ENCODE measurements at regions not wholly inside any gene's neighbourhood (a gene's known extent, or its start where the extent isn't known, plus 50 kb on each side); places are given as distances from the start of the nearest gene placed in this dataset.

DNA sequence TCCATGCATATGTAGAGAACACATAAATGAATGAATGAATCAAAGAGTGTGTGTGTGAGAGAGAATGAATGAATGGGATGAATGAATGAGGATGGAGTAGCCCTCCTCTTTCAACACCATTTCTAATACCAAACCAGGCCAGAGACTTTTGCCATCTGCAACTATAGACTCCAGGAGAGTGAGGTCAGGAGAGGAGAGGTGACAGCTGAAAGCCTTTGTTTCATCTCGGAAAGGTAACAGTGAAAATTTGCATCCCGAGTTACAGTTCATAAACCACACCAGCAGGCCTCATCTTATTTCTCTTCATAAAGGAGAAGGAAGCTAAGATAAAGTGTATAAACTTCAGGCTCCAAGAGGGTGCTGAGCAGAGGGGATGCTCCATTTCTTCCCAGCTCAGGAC, 255.3 kb upstream of the KLF4 start:
- Histone ChIP-seq H3K36me3 (no peaks in the 10 kb centered on the region), H3K4me3 (no peak overlapping the region), H3K27me3 (no peaks in the 10 kb centered on the region), H3K9me3 (no peaks in the 10 kb centered on the region), H3K4me1 (peaks cover 13 to 28% (median 21%) of the 10 kb centered on the region in 4 donors), H3K27ac (replicated peaks in 1 of 4) (no peak overlapping the region)
- intact Hi-C loops (cut with DNase I): no loop called here
- 100% methylated on average over 2 of the region's 2 CpGs for WGBS
- TF ChIP-seq, protein P1, sequence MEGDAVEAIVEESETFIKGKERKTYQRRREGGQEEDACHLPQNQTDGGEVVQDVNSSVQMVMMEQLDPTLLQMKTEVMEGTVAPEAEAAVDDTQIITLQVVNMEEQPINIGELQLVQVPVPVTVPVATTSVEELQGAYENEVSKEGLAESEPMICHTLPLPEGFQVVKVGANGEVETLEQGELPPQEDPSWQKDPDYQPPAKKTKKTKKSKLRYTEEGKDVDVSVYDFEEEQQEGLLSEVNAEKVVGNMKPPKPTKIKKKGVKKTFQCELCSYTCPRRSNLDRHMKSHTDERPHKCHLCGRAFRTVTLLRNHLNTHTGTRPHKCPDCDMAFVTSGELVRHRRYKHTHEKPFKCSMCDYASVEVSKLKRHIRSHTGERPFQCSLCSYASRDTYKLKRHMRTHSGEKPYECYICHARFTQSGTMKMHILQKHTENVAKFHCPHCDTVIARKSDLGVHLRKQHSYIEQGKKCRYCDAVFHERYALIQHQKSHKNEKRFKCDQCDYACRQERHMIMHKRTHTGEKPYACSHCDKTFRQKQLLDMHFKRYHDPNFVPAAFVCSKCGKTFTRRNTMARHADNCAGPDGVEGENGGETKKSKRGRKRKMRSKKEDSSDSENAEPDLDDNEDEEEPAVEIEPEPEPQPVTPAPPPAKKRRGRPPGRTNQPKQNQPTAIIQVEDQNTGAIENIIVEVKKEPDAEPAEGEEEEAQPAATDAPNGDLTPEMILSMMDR (IDR thresholded peaks at IDR 0.05): no peak
- TF ChIP-seq POLR2AphosphoS5 (IDR thresholded peaks at IDR 0.05): no peak
- no peak for TF ChIP-seq EP300 (IDR thresholded peaks at IDR 0.05)
- no peak for TF ChIP-seq POLR2A (IDR thresholded peaks at IDR 0.05; ENCODE audit: low read depth)
- DNase-seq (ENCODE audit: extremely low spot score): no peak

DNA sequence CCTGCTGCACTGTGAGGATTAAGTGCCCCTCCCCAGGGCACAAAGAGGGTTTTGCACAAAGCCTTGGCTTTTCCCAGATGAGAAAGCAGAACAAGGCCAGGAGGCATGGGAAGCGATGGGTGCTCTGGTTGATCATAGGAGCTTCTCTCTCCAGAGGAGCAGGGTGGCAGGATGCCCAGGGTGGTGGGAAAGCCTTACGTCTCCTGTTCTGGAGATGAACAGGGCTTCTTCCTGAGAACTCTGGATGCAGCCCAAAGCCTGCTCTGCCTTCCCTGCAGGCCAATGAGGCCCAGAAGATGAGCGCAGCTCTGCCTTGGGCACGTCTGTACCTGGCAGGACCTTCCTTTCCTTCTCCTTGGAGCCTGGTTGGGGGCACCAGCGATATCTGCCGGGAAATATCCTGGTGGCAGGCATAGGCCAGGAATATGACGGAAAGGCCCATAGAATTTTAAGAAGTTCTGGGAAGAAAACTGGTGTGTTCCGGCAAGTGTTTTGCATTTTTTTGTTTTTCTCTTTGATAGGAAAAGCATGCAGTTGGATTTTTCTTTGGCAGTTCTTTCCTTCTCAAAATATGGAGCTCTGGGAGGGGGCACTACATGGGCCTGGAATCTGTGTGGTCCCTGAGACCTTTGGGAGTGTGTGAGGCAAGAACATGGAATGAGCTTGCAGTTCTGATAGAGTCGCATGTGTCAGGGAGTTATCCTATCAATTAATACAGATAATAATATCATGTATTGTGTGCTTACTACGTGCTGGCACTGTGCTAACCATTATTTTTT, 253.2 kb upstream of the KLF4 start:
- Histone ChIP-seq H3K27me3 (no peaks in the 10 kb centered on the region), H3K27ac (replicated peaks in 1 of 4) (no peak overlapping the region), H3K4me1 (peaks cover 7 to 29% (median 28%) of the 10 kb centered on the region in 4 donors), H3K4me3 (no peak overlapping the region), H3K36me3 (no peaks in the 10 kb centered on the region), H3K9me3 (no peaks in the 10 kb centered on the region)
- intact Hi-C loops (cut with DNase I): no loop called here
- WGBS: 95% methylated on average over 10 of the region's 10 CpGs
- DNase-seq (ENCODE audit: extremely low spot score): no peak
- TF ChIP-seq POLR2AphosphoS5 (IDR thresholded peaks at IDR 0.05): no peak
- TF ChIP-seq POLR2A (IDR thresholded peaks at IDR 0.05; ENCODE audit: low read depth): no peak
- TF ChIP-seq EP300 (IDR thresholded peaks at IDR 0.05): no peak
- TF ChIP-seq, protein P1 (IDR thresholded peaks at IDR 0.05): no peak

DNA sequence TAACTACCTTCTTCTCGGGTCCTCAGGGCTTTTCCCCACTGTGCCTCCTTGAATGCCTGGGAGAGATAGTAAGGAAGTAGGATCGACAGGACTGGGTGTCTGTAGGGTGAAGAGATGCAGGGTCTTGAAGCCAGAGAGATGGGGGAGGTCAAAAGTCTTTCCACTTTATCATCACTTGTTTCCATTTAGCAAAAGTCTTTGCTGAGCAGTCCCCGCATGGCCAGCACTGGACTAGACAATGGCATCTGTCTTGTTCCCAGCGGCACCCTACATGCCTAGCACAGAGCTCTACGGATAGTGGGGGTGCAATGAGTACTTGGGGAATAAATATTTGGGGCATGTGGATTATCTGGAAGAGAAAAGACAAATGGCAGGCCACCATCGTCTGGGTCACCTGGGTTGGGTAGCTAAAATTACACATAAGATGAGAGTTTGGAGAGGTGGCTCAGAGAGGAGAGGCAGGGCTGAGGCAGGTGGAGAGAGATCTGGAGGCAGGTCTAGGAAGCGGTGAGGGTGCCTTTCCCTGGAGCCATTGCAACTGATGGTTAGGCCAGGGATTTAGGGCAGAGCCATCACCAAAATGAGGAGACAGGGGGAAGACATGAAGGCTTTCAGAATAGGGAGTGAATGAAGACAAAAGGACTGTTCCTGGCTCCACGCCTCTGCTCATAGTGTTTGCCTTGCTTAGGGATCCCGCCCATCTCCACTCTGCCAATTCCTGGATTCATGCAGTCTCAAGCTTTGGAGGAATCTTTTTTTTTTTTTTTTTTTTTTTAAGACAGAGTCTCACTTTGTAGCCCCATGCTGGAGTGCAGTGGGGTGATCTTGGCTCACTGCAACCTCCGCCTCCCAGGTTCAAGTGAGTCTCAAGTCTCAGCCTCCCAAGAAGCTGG, 250.8 kb upstream of the KLF4 start:
- H3K9me3 ChIP-seq: no peaks in the 10 kb centered on the region
- no peak for DNase-seq (ENCODE audit: extremely low spot score)
- 73% methylated on average over 10 of the region's 10 CpGs for WGBS
- H3K27ac ChIP-seq (replicated peaks in 1 of 4): peak overlapping the region; percentile 58 to 74 (median 62)
- intact Hi-C loops (cut with DNase I): no loop called here
- TF ChIP-seq EP300 (IDR thresholded peaks at IDR 0.05) (no peak), POLR2AphosphoS5 (IDR thresholded peaks at IDR 0.05) (no peak), POLR2A (IDR thresholded peaks at IDR 0.05; ENCODE audit: low read depth) (no peak)
- TF ChIP-seq, protein P1 (IDR thresholded peaks at IDR 0.05): no peak
- no peak overlapping the region for H3K4me3 ChIP-seq
- H3K4me1 ChIP-seq: peaks cover 7 to 35% (median 35%) of the 10 kb centered on the region in 4 donors
- no peaks in the 10 kb centered on the region for H3K27me3 ChIP-seq
- H3K36me3 ChIP-seq: no peaks in the 10 kb centered on the region

DNA sequence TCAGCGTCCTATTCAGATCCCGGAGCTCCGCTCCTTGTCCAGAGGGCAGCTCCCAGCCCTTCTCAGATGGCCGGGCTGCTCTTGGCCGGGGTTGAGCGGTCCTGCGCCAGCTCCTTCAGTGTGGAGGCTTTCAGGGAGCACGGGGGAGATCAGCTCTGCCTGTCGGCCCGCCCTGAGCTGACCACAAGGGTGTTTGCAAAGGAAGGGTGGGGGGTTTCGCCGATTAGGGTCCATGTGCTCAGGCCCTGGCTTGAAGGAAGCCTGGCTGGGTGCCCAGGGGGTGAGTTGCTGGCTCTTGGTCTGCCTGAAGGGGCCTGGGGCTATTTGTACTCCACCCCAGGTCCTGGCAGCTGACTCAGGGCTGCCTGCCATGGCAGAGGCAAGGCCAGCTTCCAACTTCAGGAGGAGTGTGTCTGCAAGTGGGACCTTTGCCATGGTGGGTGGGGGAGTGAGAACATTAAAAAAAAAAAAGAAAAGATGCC, 250.1 kb upstream of the KLF4 start:
- Histone ChIP-seq H3K9me3 (no peaks in the 10 kb centered on the region), H3K4me1 (peaks cover 7 to 42% (median 40%) of the 10 kb centered on the region in 4 donors), H3K27ac (replicated peaks in 1 of 4) (peak overlapping the region; percentile 58 to 74 (median 62)), H3K36me3 (no peaks in the 10 kb centered on the region), H3K4me3 (no peak overlapping the region), H3K27me3 (no peaks in the 10 kb centered on the region)
- no peak for DNase-seq (ENCODE audit: extremely low spot score)
- no peak for TF ChIP-seq POLR2AphosphoS5 (IDR thresholded peaks at IDR 0.05)
- TF ChIP-seq EP300 (IDR thresholded peaks at IDR 0.05): no peak
- TF ChIP-seq POLR2A (IDR thresholded peaks at IDR 0.05; ENCODE audit: low read depth): no peak
- intact Hi-C loops (cut with DNase I): loop anchor here (10.0 kb wide), 1 partner anchor 155 kb away; no protein-coding TSS in a partner anchor
- 64% methylated on average over 3 of the region's 12 CpGs for WGBS

DNA sequence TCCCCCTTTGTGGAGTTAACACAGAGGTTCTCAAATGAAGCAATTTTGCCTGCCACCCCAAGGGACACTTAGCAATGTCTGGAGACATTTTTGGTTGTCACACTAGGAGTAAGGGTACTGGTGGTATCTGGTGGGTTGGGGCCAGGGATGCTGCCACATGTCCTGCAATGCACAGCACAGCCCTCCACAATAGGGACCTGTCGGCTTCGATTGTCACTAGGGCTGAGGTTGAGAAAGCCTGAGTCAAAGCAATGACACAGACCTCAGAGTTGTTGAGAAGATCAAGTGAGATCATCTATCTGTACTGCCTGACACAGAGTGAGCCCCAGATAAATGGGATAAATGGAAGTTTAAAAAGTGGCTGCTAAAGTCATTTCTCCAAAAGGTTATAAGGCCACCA, 249.2 kb upstream of the KLF4 start:
- H3K27me3 ChIP-seq: no peaks in the 10 kb centered on the region
- WGBS: 92% methylated on average over 2 of the region's 2 CpGs
- peaks cover 8 to 50% (median 49%) of the 10 kb centered on the region in 4 donors for H3K4me1 ChIP-seq
- peak overlapping the region; percentile 58 to 74 (median 68) for H3K27ac ChIP-seq (replicated peaks in 1 of 4)
- TF ChIP-seq POLR2AphosphoS5 (IDR thresholded peaks at IDR 0.05) (no peak), EP300 (IDR thresholded peaks at IDR 0.05) (no peak), POLR2A (IDR thresholded peaks at IDR 0.05; ENCODE audit: low read depth) (no peak)
- TF ChIP-seq, protein P1 (IDR thresholded peaks at IDR 0.05): no peak
- H3K4me3 ChIP-seq: no peak overlapping the region
- no peaks in the 10 kb centered on the region for H3K36me3 ChIP-seq
- intact Hi-C loops (cut with DNase I): loop anchor here (10.0 kb wide), 1 partner anchor 156 kb away; no protein-coding TSS in a partner anchor
- no peaks in the 10 kb centered on the region for H3K9me3 ChIP-seq
- DNase-seq (ENCODE audit: extremely low spot score): no peak
